ENCODE measurements at regions not wholly inside any gene's neighbourhood (a gene's known extent, or its start where the extent isn't known, plus 50 kb on each side); places are given as distances from the start of the nearest gene placed in this dataset.

DNA sequence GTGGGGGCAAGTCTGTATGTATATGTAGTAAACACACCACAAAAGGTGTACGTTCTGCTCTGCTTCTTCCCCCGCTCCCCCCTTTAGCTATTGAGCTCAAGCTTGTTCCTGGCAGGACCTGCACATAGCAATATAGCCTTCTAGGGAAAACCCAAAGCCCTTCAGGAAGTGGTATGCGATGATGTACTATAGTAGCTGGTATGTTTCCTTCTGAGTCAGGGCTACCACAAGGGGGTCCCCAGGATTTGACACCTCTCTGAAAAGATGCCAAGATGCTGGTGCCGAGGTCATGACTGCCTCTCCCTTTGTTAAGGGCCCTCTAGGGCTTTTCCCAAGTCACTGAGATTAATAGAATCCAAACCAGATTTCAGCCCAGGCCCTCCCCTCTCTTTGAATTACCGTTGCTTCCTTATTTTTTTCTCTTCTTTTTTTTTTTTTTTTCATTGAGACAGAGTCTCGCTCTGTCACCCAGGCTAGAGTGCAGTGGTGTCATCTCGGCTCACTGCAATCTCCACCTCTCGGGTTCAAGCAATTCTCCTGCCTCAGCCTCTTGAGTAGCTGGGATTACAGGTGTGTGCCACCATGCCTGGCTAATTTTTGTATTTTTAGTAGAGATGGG, 268.4 kb downstream of the ETS1 start:
- TF ChIP-seq RARB (CRISPR knock-in tag; IDR thresholded peaks at IDR 0.05) (no peak), CREB5 (CRISPR knock-in tag; IDR thresholded peaks at IDR 0.05; ENCODE audit: low read depth) (no peak)
